ENCODE measurements at regions not wholly inside any gene's neighbourhood (a gene's known extent, or its start where the extent isn't known, plus 50 kb on each side); places are given as distances from the start of the nearest gene placed in this dataset.
"Not testable (repeated sequence)": the region's sequence is repeated elsewhere in the genome, so short reads cannot be mapped to it uniquely, and the experiment has no call there.

- not testable (repeated sequence) for DNase-seq (ENCODE audit: low read depth in 2 of 2)
These were observed 1527.5 kb downstream of the TBC1D22A start for GRCh38 chr22:48289954-48290353.

GRCh38 chr22:48288376-48288940 lies 1526.0 kb downstream of the TBC1D22A start:
- no peak for DNase-seq (ENCODE audit: low read depth in 2 of 2)

- DNase-seq (ENCODE audit: low read depth in 2 of 2): no peak
These were observed 1524.6 kb downstream of the TBC1D22A start for GRCh38 chr22:48287031-48287430.

GRCh38 chr22:48284671-48285070 lies 1522.2 kb downstream of the TBC1D22A start:
- DNase-seq (ENCODE audit: low read depth in 2 of 2): no peak

- DNase-seq (ENCODE audit: low read depth in 2 of 2): no peak
These were observed 1520.4 kb downstream of the TBC1D22A start for GRCh38 chr22:48282804-48283203.

GRCh38 chr22:48279461-48279756 lies 1517.0 kb downstream of the TBC1D22A start:
- no peak for DNase-seq (ENCODE audit: low read depth in 2 of 2)

GRCh38 chr22:48278620-48279460 lies 1516.4 kb downstream of the TBC1D22A start:
- no peak for DNase-seq (ENCODE audit: low read depth in 2 of 2)

- no peak for DNase-seq (ENCODE audit: low read depth in 2 of 2)
These were observed 1515.6 kb downstream of the TBC1D22A start for GRCh38 chr22:48277868-48278581.

GRCh38 chr22:48276994-48277867 lies 1514.8 kb downstream of the TBC1D22A start:
- DNase-seq (ENCODE audit: low read depth in 2 of 2): no peak

- no peak for DNase-seq (ENCODE audit: low read depth in 2 of 2)
These were observed 1513.0 kb downstream of the TBC1D22A start for GRCh38 chr22:48275412-48275811.

GRCh38 chr22:48270731-48271130 lies 1508.3 kb downstream of the TBC1D22A start:
- no peak for DNase-seq (ENCODE audit: low read depth in 2 of 2)

GRCh38 chr22:48268771-48269552 lies 1506.5 kb downstream of the TBC1D22A start:
- no peak for DNase-seq (ENCODE audit: low read depth in 2 of 2)

- DNase-seq (ENCODE audit: low read depth in 2 of 2): no peak
These were observed 1505.8 kb downstream of the TBC1D22A start for GRCh38 chr22:48268293-48268692.

GRCh38 chr22:48267681-48268080 lies 1505.2 kb downstream of the TBC1D22A start:
- no peak for DNase-seq (ENCODE audit: low read depth in 2 of 2)

- no peak for DNase-seq (ENCODE audit: low read depth in 2 of 2)
These were observed 1502.7 kb downstream of the TBC1D22A start for GRCh38 chr22:48265000-48265625.

GRCh38 chr22:48264586-48264985 lies 1502.1 kb downstream of the TBC1D22A start:
- DNase-seq (ENCODE audit: low read depth in 2 of 2): no peak

GRCh38 chr22:48263791-48264351 lies 1501.4 kb downstream of the TBC1D22A start:
- DNase-seq (ENCODE audit: low read depth in 2 of 2): no peak

GRCh38 chr22:48263431-48263765 lies 1500.9 kb downstream of the TBC1D22A start:
- DNase-seq (ENCODE audit: low read depth in 2 of 2): no peak

- no peak for DNase-seq (ENCODE audit: low read depth in 2 of 2)
These were observed 1500.4 kb downstream of the TBC1D22A start for GRCh38 chr22:48262596-48263430.

GRCh38 chr22:48261706-48262105 lies 1499.3 kb downstream of the TBC1D22A start:
- no peak for DNase-seq (ENCODE audit: low read depth in 2 of 2)
